Naive thymus-derived CD8-positive, alpha-beta T cell (primary cell): ENCODE measurements at regions not wholly inside any gene's neighbourhood (a gene's known extent, or its start where the extent isn't known, plus 50 kb on each side); places are given as distances from the start of the nearest gene placed in this dataset.

Source experiments
- ATAC-seq, 2 donors: fragments of 150-1000 bp; cut with Tn5 transposase in 1 of 2; sonication (Bioruptor Pico), chemical (Tn5 transposase) in 1 of 2; 1 replicate in 1 of 2; 2 replicates in 1 of 2; pipeline ENCODE4 v1.10.0; 2021; ENCODE audit warnings: mild to moderate bottlenecking in 2 of 2, moderate library complexity in 2 of 2
- POLR2A ChIA-PET: fragments of 350-600 bp; sonication (Branson Sonifier 250); formaldehyde crosslinking; loops from one replicate; lab custom pipeline; 2021; ENCODE audit warnings: antibody characterized with exemption; lab: Charles Lee
- DNase-seq, 10 donors: peaks; one replicate each; pipeline versions ENCODE4 v3.0.0 to v3.0.0-alpha.2; 2020 to 2022
- H3K27ac Mint-ChIP-seq, 10 donors: one replicate each; pipeline ENCODE4 v1.8.0; 2020 to 2022; ENCODE audit warnings: mild to moderate bottlenecking in 10 of 10, mixed read lengths in 10 of 10, moderate library complexity in 4 of 10, inconsistent platforms in 1 of 10
- H3K27me3 Mint-ChIP-seq, 5 donors: one replicate each; pipeline ENCODE4 v1.8.0; 2021 to 2022; ENCODE audit warnings: mixed read lengths in 5 of 5
- H3K36me3 Mint-ChIP-seq, 3 donors: one replicate each; pipeline ENCODE4 v1.8.0; 2020 to 2022; ENCODE audit warnings: mixed read lengths in 3 of 3, mild to moderate bottlenecking in 2 of 3, inconsistent platforms in 1 of 3
- H3K4me1 Mint-ChIP-seq, 4 donors: one replicate each; pipeline ENCODE4 v1.8.0; 2021 to 2022; ENCODE audit warnings: mixed read lengths in 4 of 4
- H3K4me3 Mint-ChIP-seq, 10 donors: one replicate each; pipeline ENCODE4 v1.8.0; 2020 to 2022; ENCODE audit warnings: mild to moderate bottlenecking in 10 of 10, mixed read lengths in 10 of 10, moderate library complexity in 6 of 10, inconsistent platforms in 1 of 10
- H3K9me3 Mint-ChIP-seq, 9 donors: one replicate each; pipeline ENCODE4 v1.8.0; 2020 to 2022; ENCODE audit warnings: mixed read lengths in 9 of 9, mild to moderate bottlenecking in 3 of 9, inconsistent platforms in 1 of 9, moderate library complexity in 1 of 9

DNA sequence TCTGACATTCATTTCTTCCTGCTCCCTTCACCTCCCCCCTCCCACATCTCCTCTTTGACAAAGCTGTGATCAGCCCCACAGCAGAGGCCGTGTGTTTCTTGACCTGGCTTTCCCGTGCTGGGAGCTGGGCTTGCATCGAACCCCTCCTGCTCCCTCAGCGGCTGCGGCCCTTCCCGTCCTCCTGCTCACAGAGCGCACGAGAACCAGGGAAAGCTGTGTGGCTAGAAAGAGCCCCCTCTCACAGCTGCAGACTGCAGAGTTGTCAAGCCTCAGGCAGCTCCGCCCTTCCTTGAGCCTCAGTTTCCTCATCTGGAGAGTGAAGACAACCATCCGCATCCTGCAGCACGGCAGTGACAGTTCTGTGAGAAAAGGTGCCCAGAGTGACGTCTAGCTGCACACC, 65.7 kb upstream of the GLI2 start:
- no peak for ATAC-seq
- peaks cover 0 to 31% (median 0%) of the 10 kb centered on the region in 3 donors for H3K36me3 Mint-ChIP-seq
- peaks cover 9 to 39% (median 21%) of the 10 kb centered on the region in 9 donors for H3K9me3 Mint-ChIP-seq
- H3K4me1 Mint-ChIP-seq = peaks cover 0 to 5% (median 2%) of the 10 kb centered on the region in 4 donors
- H3K27ac Mint-ChIP-seq = no peak overlapping the region
- H3K4me3 Mint-ChIP-seq = no peak overlapping the region
- no peak for DNase-seq
- POLR2A ChIA-PET = interaction anchor here (0.5 kb wide), 1 partner anchor 1421 kb away, joined by 3 read pairs; no protein-coding TSS in a partner anchor
- peaks cover 6 to 52% (median 34%) of the 10 kb centered on the region in 5 donors for H3K27me3 Mint-ChIP-seq

DNA sequence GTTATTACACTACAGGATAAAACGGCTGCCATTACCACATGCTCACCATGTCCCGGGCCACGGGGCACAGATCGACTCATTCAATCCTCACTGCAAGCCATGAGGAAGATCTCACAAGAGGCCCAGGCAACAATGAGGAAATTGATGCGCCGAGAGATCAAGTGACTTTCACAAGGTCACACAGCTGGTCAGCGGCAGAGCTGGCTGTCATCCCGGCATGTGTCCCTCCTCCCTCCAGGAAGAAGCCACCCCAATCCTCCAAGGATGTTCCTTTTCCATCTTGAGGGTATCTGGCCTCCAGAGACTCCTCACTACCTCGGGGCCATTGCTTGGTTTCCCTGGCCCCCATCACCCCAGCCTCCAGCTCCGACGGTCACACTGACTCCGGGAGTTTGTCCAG, 65.3 kb upstream of the GLI2 start:
- Mint-ChIP-seq H3K4me3 (no peak overlapping the region), H3K4me1 (peaks cover 0 to 5% (median 2%) of the 10 kb centered on the region in 4 donors), H3K27ac (no peak overlapping the region), H3K9me3 (peaks cover 6 to 35% (median 19%) of the 10 kb centered on the region in 9 donors), H3K27me3 (peaks cover 6 to 52% (median 34%) of the 10 kb centered on the region in 5 donors), H3K36me3 (peaks cover 0 to 28% (median 0%) of the 10 kb centered on the region in 3 donors)
- no peak for ATAC-seq
- POLR2A ChIA-PET = no interaction called here
- DNase-seq = no peak

DNA sequence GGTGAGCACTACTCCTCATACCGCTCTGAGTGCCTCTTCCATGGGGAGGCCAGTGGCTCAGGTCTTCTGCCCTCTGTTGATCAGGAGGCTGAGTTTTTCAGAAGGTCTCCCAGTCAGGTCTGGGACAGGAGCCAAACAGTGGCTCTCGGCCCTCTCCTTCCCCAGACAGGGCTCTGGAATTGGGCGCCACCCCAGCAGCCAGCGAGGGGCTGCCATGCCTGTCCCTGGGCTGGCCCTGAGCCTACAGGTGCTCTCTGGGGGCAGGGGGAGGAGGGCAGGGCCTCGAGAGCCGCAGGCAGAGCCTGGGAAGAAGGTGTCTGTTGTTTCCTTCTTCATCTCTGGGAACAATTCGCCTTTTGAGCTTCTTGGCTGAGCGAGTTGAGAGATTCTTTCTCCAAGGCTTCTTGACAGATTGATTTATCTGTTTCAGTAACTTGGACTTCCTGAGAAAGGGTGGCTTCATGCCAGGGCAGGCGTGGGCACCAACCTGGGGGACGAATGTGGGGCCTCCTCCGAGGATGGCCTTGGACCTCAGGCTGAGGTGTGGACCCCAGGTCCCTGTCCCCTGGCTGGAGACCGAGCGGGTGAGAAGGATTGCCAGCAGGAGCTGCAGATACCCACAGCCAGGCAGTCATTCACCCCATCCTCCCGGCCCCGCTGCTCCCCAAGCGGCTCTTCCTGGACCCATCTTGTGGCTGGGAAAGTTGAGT, 64.7 kb upstream of the GLI2 start:
- no peak overlapping the region for H3K4me3 Mint-ChIP-seq
- peaks cover 7 to 55% (median 38%) of the 10 kb centered on the region in 5 donors for H3K27me3 Mint-ChIP-seq
- H3K27ac Mint-ChIP-seq = no peak overlapping the region
- peaks cover 0 to 24% (median 0%) of the 10 kb centered on the region in 3 donors for H3K36me3 Mint-ChIP-seq
- H3K4me1 Mint-ChIP-seq = peaks cover 0 to 5% (median 2%) of the 10 kb centered on the region in 4 donors
- DNase-seq (no peak), ATAC-seq (no peak)
- peaks cover 4 to 29% (median 13%) of the 10 kb centered on the region in 9 donors for H3K9me3 Mint-ChIP-seq
- POLR2A ChIA-PET = no interaction called here

DNA sequence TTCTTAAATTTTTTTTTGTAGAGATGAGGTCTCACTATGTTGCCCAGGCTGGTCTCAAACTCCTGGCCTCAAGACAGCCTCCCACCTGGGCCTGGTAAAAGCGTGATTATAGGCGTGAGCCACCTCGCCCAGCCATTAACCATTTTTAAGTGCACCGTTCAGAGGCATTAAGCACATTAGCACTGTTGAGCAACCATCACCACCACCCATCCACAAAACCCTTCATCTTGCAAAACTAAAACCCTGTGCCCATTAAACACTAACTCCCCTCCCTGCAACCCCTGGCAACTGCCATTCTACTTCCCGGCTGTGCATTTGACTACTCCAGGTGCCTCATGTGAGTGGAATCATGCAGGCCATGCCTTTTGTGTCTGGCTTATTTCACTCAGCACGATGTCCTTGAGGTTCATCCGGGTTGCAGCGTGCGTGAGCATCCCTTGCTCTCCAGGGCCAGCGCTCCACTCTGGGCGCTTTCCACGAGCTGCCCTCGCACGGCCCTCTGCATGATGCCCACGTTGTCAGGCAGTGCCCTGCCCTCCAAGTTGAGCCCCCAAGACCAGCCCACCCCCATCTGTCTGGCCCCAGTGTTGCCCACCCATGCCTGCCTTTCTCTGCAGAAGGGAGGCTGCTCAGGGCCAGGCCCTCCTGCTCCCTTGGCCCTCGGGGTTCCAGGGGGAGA, 63.0 kb upstream of the GLI2 start:
- Mint-ChIP-seq H3K36me3 (peaks cover 0 to 12% (median 0%) of the 10 kb centered on the region in 3 donors), H3K27ac (peak overlapping the region in 1 of 10 donors; percentile 47), H3K27me3 (peaks cover 7 to 63% (median 47%) of the 10 kb centered on the region in 5 donors), H3K9me3 (peaks cover 0 to 12% (median 3%) of the 10 kb centered on the region in 9 donors), H3K4me3 (no peak overlapping the region), H3K4me1 (peaks cover 0 to 5% (median 2%) of the 10 kb centered on the region in 4 donors)
- ATAC-seq (no peak), DNase-seq (no peak)
- POLR2A ChIA-PET = interaction anchor here (0.6 kb wide), 1 partner anchor 333 kb away, joined by 3 read pairs; no protein-coding TSS in a partner anchor

DNA sequence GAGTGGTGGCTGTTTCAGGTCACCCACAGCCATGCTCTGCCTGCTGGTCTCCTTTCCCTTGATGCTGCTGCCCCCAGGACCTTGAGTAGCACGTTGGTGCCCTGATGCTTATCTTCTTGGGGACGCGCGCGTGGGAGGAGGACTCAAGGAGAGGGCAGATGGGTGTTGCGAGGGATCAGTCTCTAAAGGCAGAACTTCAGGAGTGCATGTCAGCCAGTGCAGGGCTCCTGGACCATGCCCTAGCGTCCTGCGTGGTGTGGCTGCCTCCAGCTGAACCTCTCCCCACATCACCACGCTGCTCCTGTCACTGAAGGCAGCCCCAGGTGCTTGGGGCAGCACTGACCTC, 62.5 kb upstream of the GLI2 start:
- H3K27me3 Mint-ChIP-seq = peaks cover 7 to 63% (median 52%) of the 10 kb centered on the region in 5 donors
- H3K27ac Mint-ChIP-seq = no peak overlapping the region
- peaks cover 0 to 5% (median 2%) of the 10 kb centered on the region in 4 donors for H3K4me1 Mint-ChIP-seq
- H3K36me3 Mint-ChIP-seq = peaks cover 0 to 7% (median 0%) of the 10 kb centered on the region in 3 donors
- no peak for DNase-seq
- no peak overlapping the region for H3K4me3 Mint-ChIP-seq
- no peak for ATAC-seq
- POLR2A ChIA-PET = interaction anchor here (0.6 kb wide), 1 partner anchor 333 kb away, joined by 3 read pairs; no protein-coding TSS in a partner anchor
- peaks cover 0 to 7% (median 0%) of the 10 kb centered on the region in 9 donors for H3K9me3 Mint-ChIP-seq

DNA sequence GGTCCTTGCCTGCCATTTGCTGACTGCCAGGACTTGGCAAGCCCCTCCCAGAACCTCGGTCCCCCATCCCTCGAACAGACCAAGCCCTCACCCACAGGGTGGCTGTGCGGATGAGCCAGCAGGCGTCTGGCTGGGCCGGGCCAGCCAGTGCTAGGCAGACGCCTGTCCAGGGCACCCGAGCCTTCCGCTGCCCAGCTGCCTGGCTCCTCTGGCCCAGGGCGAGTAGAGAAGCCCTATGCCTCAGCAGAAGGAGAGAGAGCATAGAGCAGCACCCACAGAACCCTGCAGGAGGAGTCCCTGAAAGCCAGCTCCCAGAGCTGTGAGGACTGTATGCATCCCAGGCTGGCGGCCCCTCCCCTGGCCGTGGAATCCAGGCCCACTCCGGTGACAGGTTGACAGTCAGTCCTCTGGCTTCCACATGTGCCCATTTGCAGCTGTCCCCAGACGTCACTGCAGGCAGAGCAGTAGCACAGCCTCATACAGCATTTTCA, 62.1 kb upstream of the GLI2 start:
- H3K27me3 Mint-ChIP-seq = peaks cover 7 to 63% (median 53%) of the 10 kb centered on the region in 5 donors
- POLR2A ChIA-PET = interaction anchor here (0.6 kb wide), 1 partner anchor 334 kb away, joined by 3 read pairs; no protein-coding TSS in a partner anchor
- peaks cover 0 to 2% (median 0%) of the 10 kb centered on the region in 3 donors for H3K36me3 Mint-ChIP-seq
- H3K27ac Mint-ChIP-seq = no peak overlapping the region
- ATAC-seq (no peak), DNase-seq (no peak)
- no peak overlapping the region for H3K4me3 Mint-ChIP-seq
- peaks cover 0 to 3% (median 0%) of the 10 kb centered on the region in 9 donors for H3K9me3 Mint-ChIP-seq
- H3K4me1 Mint-ChIP-seq = peaks cover 0 to 5% (median 2%) of the 10 kb centered on the region in 4 donors

DNA sequence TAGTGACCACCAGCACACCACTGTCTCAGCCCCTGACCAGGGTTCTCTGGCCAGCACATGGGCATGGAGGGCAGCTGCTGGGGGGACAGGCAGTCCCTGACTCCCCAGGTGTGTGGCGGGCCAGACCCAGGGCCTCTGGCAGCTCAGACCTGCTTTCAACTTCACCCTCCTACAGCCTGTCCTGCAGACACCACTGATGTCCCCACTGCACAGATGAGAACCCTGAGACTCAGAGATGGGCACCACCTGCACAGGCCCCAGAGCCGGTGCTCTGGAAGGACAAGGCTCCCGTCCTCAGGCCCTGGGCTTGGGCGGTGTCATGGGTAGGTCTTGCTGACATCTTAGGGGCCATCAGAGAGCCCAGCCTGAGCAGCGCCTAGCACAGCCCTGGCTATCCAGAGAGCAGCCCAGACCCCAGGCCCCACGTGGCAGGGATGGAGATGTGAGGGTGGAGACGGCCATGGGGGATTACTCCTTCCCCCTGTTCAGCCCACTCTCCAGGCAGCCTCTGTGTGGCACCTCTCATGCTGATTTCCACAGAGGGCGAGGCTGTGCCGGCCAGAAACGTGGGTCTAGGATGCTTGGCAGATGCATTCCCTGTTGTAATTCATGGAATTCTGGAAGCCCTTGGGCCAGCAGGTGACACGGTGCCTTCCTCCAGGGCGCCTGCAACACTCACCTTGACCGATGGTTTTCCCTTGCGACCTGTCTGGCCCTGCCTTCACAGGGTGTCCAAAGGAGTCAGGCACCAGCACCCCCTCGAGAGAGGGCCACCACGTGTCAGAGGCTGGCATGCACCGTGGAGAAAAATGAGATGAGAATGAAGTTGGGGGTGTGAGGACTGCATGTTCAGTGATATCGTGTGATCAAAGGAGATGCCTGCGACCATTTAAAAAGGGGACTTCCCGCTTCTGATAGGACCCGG, 61.2 kb upstream of the GLI2 start:
- Mint-ChIP-seq H3K27ac (no peak overlapping the region), H3K27me3 (peaks cover 8 to 65% (median 49%) of the 10 kb centered on the region in 5 donors), H3K36me3 (no peaks in the 10 kb centered on the region), H3K4me3 (peak overlapping the region in 1 of 10 donors; percentile 35), H3K4me1 (peaks cover 0 to 5% (median 1%) of the 10 kb centered on the region in 4 donors), H3K9me3 (no peaks in the 10 kb centered on the region)
- POLR2A ChIA-PET = no interaction called here
- DNase-seq (no peak), ATAC-seq (no peak)

DNA sequence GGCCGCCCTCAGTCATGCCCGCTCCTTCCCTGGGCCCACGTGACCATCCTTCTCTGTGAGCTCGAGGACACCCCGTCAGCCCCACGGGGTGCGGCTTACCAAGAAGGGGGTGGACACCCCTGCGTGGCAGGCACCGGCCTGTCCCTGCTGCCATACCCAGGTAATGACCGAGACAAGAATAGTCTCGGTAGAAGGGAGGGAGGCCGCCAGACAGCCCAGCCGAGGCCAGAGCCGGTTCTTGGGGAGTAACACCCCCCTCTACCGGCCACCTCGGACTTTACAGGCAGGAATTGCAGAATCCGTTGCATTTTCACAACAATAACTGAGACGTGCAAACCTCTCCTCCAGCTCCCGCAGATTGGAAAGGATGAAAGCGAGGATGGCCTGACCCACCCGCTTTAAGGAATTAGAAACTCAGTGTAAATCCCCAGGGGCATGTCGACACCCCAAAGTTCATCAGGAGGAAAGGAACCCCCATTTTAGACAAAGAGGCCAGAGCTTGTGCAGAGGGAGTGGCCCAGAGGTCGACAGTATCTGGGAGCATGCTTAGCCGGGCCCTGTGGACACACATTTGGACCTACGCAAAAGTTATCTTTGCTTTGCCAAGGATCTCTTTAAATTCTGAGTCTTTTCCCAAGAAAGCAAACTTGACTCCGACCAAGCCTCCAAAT, 60.1 kb upstream of the GLI2 start:
- peaks cover 2 to 7% (median 3%) of the 10 kb centered on the region in 4 donors for H3K4me1 Mint-ChIP-seq
- no peak overlapping the region for H3K4me3 Mint-ChIP-seq
- POLR2A ChIA-PET = no interaction called here
- H3K27ac Mint-ChIP-seq = no peak overlapping the region
- H3K36me3 Mint-ChIP-seq = no peaks in the 10 kb centered on the region
- no peaks in the 10 kb centered on the region for H3K9me3 Mint-ChIP-seq
- peaks cover 6 to 55% (median 41%) of the 10 kb centered on the region in 5 donors for H3K27me3 Mint-ChIP-seq
- peak; percentile 42 to 52 for ATAC-seq
- peak in 6 of 10 donors; percentile 22 to 43 (median 30) for DNase-seq

DNA sequence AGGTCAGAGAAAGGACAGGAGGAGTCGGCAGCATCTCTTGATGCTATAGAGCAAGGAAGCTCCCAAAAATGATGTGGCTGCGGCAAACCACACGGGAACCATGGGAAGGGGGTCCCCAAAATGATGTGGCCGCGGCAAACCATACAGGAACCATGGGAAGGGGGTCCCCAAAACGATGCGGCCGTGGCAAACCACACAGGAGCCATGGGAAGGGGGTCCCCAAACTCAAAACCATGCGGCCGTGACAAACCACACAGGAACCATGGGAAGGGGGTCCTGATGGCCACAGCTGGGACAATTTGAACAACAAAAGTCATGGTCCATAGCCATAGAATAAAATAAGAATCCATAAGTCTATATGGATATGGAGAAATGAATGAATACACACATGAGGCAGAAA, 58.4 kb upstream of the GLI2 start:
- ATAC-seq = no peak
- DNase-seq = no peak
- H3K27me3 Mint-ChIP-seq = peaks cover 6 to 54% (median 30%) of the 10 kb centered on the region in 5 donors
- H3K9me3 Mint-ChIP-seq = no peaks in the 10 kb centered on the region
- no peak overlapping the region for H3K27ac Mint-ChIP-seq
- H3K4me3 Mint-ChIP-seq = no peak overlapping the region
- POLR2A ChIA-PET = no interaction called here
- H3K4me1 Mint-ChIP-seq = peaks cover 2 to 7% (median 2%) of the 10 kb centered on the region in 4 donors
- no peaks in the 10 kb centered on the region for H3K36me3 Mint-ChIP-seq

DNA sequence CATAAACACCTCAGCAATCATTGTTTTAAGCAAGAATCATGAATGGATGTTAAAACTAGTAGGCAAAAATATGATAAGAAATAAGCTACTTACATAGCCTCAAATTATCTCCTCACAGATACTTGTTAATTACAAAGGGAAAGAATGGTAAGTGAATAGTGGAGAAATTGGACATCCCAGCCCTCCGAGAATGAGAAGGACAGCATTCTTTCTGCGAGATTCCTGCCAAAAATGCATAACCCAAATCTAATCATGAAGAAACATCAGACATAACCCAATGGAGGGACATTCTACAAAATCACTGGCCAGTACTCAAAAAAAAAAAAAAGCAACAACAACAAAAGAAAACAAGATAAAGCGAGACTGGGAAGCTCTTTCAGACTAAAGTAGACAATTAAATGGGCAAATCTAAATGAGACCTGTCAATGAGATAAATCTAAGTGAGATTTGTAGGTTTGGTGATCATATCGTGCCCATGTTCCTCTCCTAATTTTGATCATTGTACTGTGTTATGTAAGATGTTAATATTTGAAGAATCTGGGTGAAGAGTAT, 57.9 kb upstream of the GLI2 start:
- Mint-ChIP-seq H3K36me3 (no peaks in the 10 kb centered on the region), H3K4me1 (peaks cover 2 to 7% (median 2%) of the 10 kb centered on the region in 4 donors), H3K9me3 (no peaks in the 10 kb centered on the region), H3K4me3 (no peak overlapping the region), H3K27ac (no peak overlapping the region), H3K27me3 (peaks cover 6 to 60% (median 25%) of the 10 kb centered on the region in 5 donors)
- no peak for ATAC-seq
- POLR2A ChIA-PET = no interaction called here
- DNase-seq = no peak

DNA sequence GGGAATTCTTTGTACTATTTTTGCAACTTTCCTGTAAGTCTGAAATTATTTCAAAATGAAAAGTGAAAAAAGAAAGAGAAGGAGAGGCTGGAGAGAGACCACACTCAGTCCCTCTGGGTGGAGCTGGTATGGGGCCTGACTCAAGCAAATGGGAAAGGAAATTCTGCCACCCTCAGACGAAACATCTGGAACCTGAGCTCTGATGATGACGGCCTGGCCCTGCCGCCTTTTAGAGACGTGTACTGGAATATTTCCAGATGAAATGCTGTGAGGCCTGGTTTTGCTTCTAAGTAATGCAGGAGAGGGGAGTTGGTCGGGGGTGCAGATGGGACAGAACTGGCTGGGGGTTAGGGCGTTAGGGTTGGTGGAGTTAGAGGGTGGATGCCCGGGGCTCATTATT, 57.4 kb upstream of the GLI2 start:
- Mint-ChIP-seq H3K4me1 (peaks cover 2 to 7% (median 2%) of the 10 kb centered on the region in 4 donors), H3K9me3 (no peaks in the 10 kb centered on the region), H3K27me3 (peaks cover 6 to 64% (median 27%) of the 10 kb centered on the region in 5 donors), H3K27ac (no peak overlapping the region), H3K4me3 (no peak overlapping the region), H3K36me3 (no peaks in the 10 kb centered on the region)
- POLR2A ChIA-PET = no interaction called here
- ATAC-seq = no peak
- no peak for DNase-seq
